GM18498 (cell line): ENCODE measurements at regions not wholly inside any gene's neighbourhood (a gene's known extent, or its start where the extent isn't known, plus 50 kb on each side); places are given as distances from the start of the nearest gene placed in this dataset.
A peak's percentile ranks its signal among the peaks of the same experiment; 100 is the strongest.

ENCODE experiments used
- ATAC-seq: cut with Tn5 transposase; IDR thresholded peaks from one replicate; pipeline ENCODE4 v1.9.1; 2021; ENCODE audit warnings: mild to moderate bottlenecking, moderate library complexity; ENCODE audit not compliant: unreplicated experiment

GRCh38 chr10:123480845-123481244, 185.3 kb upstream of the GPR26 start:
- ATAC-seq = no peak

GRCh38 chr10:123484722-123485121, 181.4 kb upstream of the GPR26 start:
- ATAC-seq = no peak

- ATAC-seq = no peak
These were observed 180.7 kb upstream of the GPR26 start for GRCh38 chr10:123485341-123485960.

- no peak for ATAC-seq
These were observed 177.7 kb upstream of the GPR26 start for GRCh38 chr10:123488436-123488835.

GRCh38 chr10:123491364-123491763, 174.8 kb upstream of the GPR26 start:
- ATAC-seq = no peak

GRCh38 chr10:123492016-123492415, 174.1 kb upstream of the GPR26 start:
- no peak for ATAC-seq

- no peak for ATAC-seq
These were observed 171.8 kb upstream of the GPR26 start for GRCh38 chr10:123494301-123494808.

GRCh38 chr10:123496375-123496774, 169.8 kb upstream of the GPR26 start:
- no peak for ATAC-seq

GRCh38 chr10:123496996-123497660, 169.0 kb upstream of the GPR26 start:
- ATAC-seq = no peak

- no peak for ATAC-seq
These were observed 166.0 kb upstream of the GPR26 start for GRCh38 chr10:123500110-123500509.

- ATAC-seq = peak; percentile 51
These were observed 165.0 kb upstream of the GPR26 start for GRCh38 chr10:123501148-123501547.

GRCh38 chr10:123502983-123503382, 163.2 kb upstream of the GPR26 start:
- ATAC-seq = no peak

GRCh38 chr10:123506455-123506854, 159.7 kb upstream of the GPR26 start:
- ATAC-seq = no peak

- peak; percentile 57 for ATAC-seq
These were observed 158.9 kb upstream of the GPR26 start for GRCh38 chr10:123507298-123507697.

- ATAC-seq = no peak
These were observed 156.8 kb upstream of the GPR26 start for GRCh38 chr10:123509338-123509737.

- no peak for ATAC-seq
These were observed 153.0 kb upstream of the GPR26 start for GRCh38 chr10:123512901-123513775.

GRCh38 chr10:123513870-123514269, 152.3 kb upstream of the GPR26 start:
- no peak for ATAC-seq

- no peak for ATAC-seq
These were observed 151.2 kb upstream of the GPR26 start for GRCh38 chr10:123514996-123515395.

GRCh38 chr10:123515661-123516060, 150.5 kb upstream of the GPR26 start:
- ATAC-seq = no peak

GRCh38 chr10:123516291-123516690, 149.9 kb upstream of the GPR26 start:
- no peak for ATAC-seq

GRCh38 chr10:123517426-123517825, 148.7 kb upstream of the GPR26 start:
- no peak for ATAC-seq

GRCh38 chr10:123517901-123518300, 148.3 kb upstream of the GPR26 start:
- ATAC-seq = no peak
